Activated CD4-positive, alpha-beta memory T cell treated with anti-CD3 and anti-CD28 coated beads for 36 hours (primary cell): ENCODE measurements at regions not wholly inside any gene's neighbourhood (a gene's known extent, or its start where the extent isn't known, plus 50 kb on each side); places are given as distances from the start of the nearest gene placed in this dataset.
"Not testable (repeated sequence)": the region's sequence is repeated elsewhere in the genome, so short reads cannot be mapped to it uniquely, and the experiment has no call there.

Source experiments
- CTCF ChIA-PET: fragments of 350-600 bp; sonication (Branson Sonifier 250); formaldehyde crosslinking; loops from one replicate; lab custom pipeline; 2021; ENCODE audit warnings: antibody characterized with exemption, inconsistent platforms; lab: Charles Lee
- POLR2A ChIA-PET: fragments of 350-600 bp; sonication (Branson Sonifier 250); formaldehyde crosslinking; loops from one replicate; lab custom pipeline; 2021; ENCODE audit warnings: antibody characterized with exemption; lab: Charles Lee
- DNase-seq: peaks from one replicate; pipeline ENCODE4 v3.0.0-alpha.2; 2020
- H3K27ac Mint-ChIP-seq: one replicate; pipeline ENCODE4 v1.8.0; 2021; ENCODE audit warnings: mixed read lengths
- H3K27me3 Mint-ChIP-seq: one replicate; pipeline ENCODE4 v1.8.0; 2021; ENCODE audit warnings: mixed read lengths
- H3K36me3 Mint-ChIP-seq: one replicate; pipeline ENCODE4 v1.8.0; 2021; ENCODE audit warnings: mixed read lengths
- H3K4me1 Mint-ChIP-seq: one replicate; pipeline ENCODE4 v1.8.0; 2021; ENCODE audit warnings: low read depth, mixed read lengths
- H3K4me3 Mint-ChIP-seq: one replicate; pipeline ENCODE4 v1.8.0; 2021; ENCODE audit warnings: mild to moderate bottlenecking, mixed read lengths
- H3K9me3 Mint-ChIP-seq: one replicate; pipeline ENCODE4 v1.8.0; 2021; ENCODE audit warnings: mixed read lengths
- intact Hi-C: fragments of 100-400 bp; cut with micrococcal nuclease; formaldehyde crosslinking; loops from one replicate; pipeline ENCODE4 v1.15.1; 2023

DNA sequence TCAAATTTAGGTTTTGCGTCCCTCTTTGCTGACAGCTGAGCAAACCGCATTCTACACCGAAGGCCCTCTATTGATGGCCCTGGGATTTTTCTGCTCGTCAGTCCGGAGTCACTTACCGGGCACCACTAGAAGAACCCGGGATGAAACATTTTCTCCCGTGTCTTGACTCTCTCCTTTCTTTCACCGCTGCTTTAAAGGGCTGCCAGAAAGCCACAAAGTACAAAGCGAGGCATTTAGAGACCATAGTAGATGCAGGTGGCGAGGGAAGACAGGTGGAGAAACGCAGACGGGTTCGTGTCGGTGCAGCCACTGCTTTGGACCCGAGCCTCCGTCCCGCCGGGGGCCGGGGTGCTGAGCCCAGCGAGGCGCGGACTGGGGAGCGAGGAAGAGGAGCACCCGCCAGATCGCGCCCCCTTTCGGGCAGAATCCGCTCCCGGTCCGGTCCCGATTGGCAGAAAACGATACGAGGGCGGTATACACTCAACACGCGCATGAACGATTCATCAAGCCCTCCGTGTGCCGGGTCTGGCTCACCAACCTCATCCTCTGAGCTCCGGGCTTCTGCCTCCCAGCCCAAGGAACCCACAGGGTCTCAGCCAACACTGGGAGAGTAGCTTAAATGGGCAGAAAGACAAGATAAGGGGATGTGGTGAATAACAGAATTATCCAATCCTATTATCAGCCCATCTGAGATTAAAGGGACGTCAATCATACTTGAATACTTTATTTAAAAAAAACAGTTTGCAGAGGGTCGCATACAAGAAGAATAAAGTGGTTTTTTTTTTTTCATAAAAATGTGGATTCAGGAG, 84.9 kb downstream of the TRIM27 start:
- intact Hi-C loops = loop anchor here (1.0 to 5.0 kb wide), 6 partner anchors 24 to 142 kb away; partner anchors contain the start of gene TRIM27
- H3K4me3 Mint-ChIP-seq = peak overlapping the region; percentile 86
- ChIA-PET CTCF (interaction anchor here (0.6 to 4.8 kb wide), 24 partner anchors 9 to 1853 kb away, joined by 3 to 106 read pairs (median 4); partner anchors contain the start of gene TRIM27), POLR2A (interaction anchor here (0.8 to 2.3 kb wide), 5 partner anchors 25 to 177 kb away, joined by 3 to 10 read pairs (median 5); no protein-coding TSS in a partner anchor)
- no peaks in the 10 kb centered on the region for H3K9me3 Mint-ChIP-seq
- peaks cover 14% of the 10 kb centered on the region for H3K4me1 Mint-ChIP-seq
- DNase-seq = peak; percentile 91
- peaks cover 2% of the 10 kb centered on the region for H3K36me3 Mint-ChIP-seq
- H3K27ac Mint-ChIP-seq = peak overlapping the region; percentile 85
- H3K27me3 Mint-ChIP-seq = peaks cover 16% of the 10 kb centered on the region

DNA sequence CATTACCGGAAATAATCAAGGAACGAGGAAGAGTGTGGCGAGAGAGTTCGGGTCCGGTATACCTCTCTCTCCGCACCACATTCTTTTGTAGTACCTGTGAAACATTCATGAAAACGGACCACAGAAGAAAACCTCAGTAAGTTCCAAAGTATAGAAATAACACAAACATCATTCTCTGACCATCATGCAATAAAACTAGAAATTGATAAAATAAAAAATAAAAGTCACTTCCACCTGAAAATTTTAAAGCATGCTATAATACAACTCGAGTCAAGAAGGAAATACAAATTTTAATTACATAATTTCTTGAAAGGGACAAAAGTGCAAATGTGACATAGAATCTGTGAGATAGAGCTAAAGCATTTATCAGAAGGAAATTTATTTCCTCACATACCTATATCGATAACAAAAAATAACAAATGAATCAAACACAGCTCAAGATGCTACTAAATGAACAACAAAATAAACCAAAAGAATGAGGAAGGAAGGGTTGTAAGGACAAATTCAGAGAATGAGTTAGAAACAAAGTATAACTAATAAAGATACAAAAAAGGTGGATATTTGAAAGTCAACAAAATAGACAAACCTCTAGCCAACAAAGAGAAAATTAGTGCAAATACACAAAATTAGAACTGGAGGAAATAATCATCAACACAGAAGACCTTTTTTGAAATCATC, 84.2 kb downstream of the TRIM27 start:
- peaks cover 15% of the 10 kb centered on the region for H3K27me3 Mint-ChIP-seq
- peaks cover 12% of the 10 kb centered on the region for H3K4me1 Mint-ChIP-seq
- intact Hi-C loops = loop anchor here (1.0 to 5.0 kb wide), 2 partner anchors 24 to 83 kb away; partner anchors contain the start of gene TRIM27
- H3K9me3 Mint-ChIP-seq = no peaks in the 10 kb centered on the region
- no peak overlapping the region for H3K27ac Mint-ChIP-seq
- H3K36me3 Mint-ChIP-seq = peaks cover 2% of the 10 kb centered on the region
- POLR2A ChIA-PET = interaction anchor here (0.8 to 1.0 kb wide), 2 partner anchors 27 to 56 kb away, joined by 3 to 4 read pairs; no protein-coding TSS in a partner anchor
- CTCF ChIA-PET = interaction anchor here (0.5 to 4.8 kb wide), 14 partner anchors 8 to 1150 kb away, joined by 3 to 106 read pairs (median 4); partner anchors contain the start of gene TRIM27
- H3K4me3 Mint-ChIP-seq = peak overlapping the region; percentile 86
- no peak for DNase-seq

DNA sequence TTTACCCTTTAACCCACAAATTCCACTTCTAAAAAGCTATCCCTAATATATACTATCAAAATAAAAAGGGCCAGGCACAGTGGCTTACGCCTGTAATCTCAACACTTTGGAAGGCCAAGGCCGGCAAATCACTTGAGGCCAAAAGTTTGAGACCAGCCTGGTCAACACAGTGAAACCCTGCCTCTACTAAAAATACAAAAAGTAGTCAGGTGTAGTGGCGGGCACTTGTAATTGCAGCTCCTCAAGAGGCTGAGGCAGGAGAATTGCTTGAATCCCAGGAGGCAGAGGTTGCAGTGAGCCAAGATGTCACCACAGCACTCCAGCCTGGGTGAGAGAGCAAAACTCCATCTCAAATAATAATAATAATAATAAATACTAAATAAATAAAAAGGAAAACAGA, 82.5 kb downstream of the TRIM27 start:
- peaks cover 15% of the 10 kb centered on the region for H3K27me3 Mint-ChIP-seq
- no peak overlapping the region for H3K4me3 Mint-ChIP-seq
- H3K27ac Mint-ChIP-seq = no peak overlapping the region
- peaks cover 2% of the 10 kb centered on the region for H3K36me3 Mint-ChIP-seq
- intact Hi-C loops = no loop called here
- ChIA-PET POLR2A (no interaction called here), CTCF (interaction anchor here (1.0 to 4.7 kb wide), 2 partner anchors 22 to 175 kb away, joined by 6 to 97 read pairs; no protein-coding TSS in a partner anchor)
- peaks cover 12% of the 10 kb centered on the region for H3K4me1 Mint-ChIP-seq
- H3K9me3 Mint-ChIP-seq = no peaks in the 10 kb centered on the region
- no peak for DNase-seq

DNA sequence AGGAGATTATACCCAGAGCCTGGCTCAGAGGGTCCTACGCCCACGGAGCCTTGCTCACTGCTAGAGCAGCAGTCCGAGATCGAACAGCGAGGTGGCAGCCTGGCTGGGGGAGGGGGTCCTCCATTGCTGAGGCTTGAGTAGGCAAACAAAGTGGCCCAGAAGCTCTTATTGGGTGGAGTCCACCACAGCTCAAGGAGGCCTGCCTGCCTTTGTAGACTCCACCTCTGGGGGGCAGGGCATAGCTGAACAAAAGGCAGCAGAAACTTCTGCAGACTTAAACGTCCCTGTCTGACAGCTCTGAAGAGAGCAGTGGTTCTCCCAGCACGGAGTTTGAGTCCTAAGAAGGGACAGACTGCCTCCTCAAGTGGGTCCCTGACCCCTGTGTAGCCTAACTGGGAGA, 75.0 kb downstream of the TRIM27 start:
- intact Hi-C loops, H3K4me3 Mint-ChIP-seq, H3K27ac Mint-ChIP-seq, H3K9me3 Mint-ChIP-seq, H3K27me3 Mint-ChIP-seq, H3K36me3 Mint-ChIP-seq, H3K4me1 Mint-ChIP-seq, POLR2A ChIA-PET: not testable (repeated sequence)
- CTCF ChIA-PET = interaction anchor here (0.8 to 1.6 kb wide), 6 partner anchors 10 to 167 kb away, joined by 3 to 10 read pairs (median 4); partner anchors contain the start of gene TRIM27
- DNase-seq = peak; percentile 61
